ENCODE measurements at regions not wholly inside any gene's neighbourhood (a gene's known extent, or its start where the extent isn't known, plus 50 kb on each side); places are given as distances from the start of the nearest gene placed in this dataset.

DNA sequence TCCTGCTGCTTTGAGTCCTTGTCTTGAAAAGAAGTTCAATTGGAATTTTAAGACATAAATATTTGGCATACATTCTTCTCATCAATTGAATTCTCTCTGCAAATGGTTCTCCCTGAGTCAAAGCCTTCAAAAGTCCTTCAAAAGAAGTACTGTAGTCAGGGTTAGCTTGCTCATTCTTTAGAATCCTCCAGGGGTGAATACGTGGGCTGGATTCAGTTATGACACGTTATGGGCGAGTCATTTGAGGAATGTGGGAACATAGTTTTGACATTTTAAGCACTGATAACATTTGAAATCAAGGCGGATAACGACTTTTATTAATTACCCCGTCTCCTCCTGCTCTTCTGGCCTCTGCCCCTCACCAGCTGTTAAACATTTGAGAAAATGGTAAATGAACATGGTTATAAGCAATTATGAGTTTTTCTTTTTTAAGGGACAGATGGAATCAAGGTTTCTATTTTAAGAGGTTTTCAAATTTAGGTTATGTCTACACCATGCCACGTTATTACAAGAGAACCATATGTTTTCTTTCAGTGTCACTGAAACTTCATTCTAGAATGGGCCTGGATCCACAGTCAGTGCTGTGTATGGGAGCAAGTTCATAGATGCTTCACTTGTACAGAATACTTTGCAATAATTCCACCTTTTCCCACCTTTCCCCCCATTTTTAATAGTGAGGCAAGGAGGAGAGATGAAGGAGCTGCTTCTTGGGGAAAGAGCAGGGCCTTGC is 273.1 kb downstream of the TSN start (continued):
- TF ChIP-seq TAF7 (optimal IDR thresholded peaks at IDR 0.05; ENCODE audit: borderline replicate concordance, low read depth, low read length): no peak
- no peak for TF ChIP-seq SRF (IDR thresholded peaks at IDR 0.05; ENCODE audit: low read depth, low read length)
- no peak for TF ChIP-seq CREB1 (IDR thresholded peaks at IDR 0.05)
- no peak for TF ChIP-seq POLR2A (IDR thresholded peaks at IDR 0.05; ENCODE audit: control extremely low read depth in 1 of 2, low read depth in 2 of 2, low read length in 2 of 2)
